HFF-Myc (cell line): ENCODE measurements at regions not wholly inside any gene's neighbourhood (a gene's known extent, or its start where the extent isn't known, plus 50 kb on each side); places are given as distances from the start of the nearest gene placed in this dataset.
"Not testable (repeated sequence)": the region's sequence is repeated elsewhere in the genome, so short reads cannot be mapped to it uniquely, and the experiment has no call there.

Experiments
- DNase-seq: peaks from one replicate; pipeline ENCODE4 v3.0.0-alpha.2; 2011; ENCODE audit warnings: low read depth; ENCODE audit errors: extremely low read depth
- H3K4me3 ChIP-seq: replicated peaks from 2 replicates; pipeline ENCODE4 v1.5.1; 2011; ENCODE audit warnings: low read depth, mild to moderate bottlenecking, control low read depth, low read length
- TF ChIP-seq, protein P1 (sequence below): IDR thresholded peaks from 2 replicates; pipeline ENCODE4 v1.5.1; 2012; ENCODE audit warnings: mild to moderate bottlenecking, low read depth, low read length, control low read depth; ENCODE audit errors: missing control alignments

GRCh38 chr10:77740396-77740795 is 102.8 kb upstream of the KCNMA1 start:
- not testable (repeated sequence) for H3K4me3 ChIP-seq, DNase-seq

DNA sequence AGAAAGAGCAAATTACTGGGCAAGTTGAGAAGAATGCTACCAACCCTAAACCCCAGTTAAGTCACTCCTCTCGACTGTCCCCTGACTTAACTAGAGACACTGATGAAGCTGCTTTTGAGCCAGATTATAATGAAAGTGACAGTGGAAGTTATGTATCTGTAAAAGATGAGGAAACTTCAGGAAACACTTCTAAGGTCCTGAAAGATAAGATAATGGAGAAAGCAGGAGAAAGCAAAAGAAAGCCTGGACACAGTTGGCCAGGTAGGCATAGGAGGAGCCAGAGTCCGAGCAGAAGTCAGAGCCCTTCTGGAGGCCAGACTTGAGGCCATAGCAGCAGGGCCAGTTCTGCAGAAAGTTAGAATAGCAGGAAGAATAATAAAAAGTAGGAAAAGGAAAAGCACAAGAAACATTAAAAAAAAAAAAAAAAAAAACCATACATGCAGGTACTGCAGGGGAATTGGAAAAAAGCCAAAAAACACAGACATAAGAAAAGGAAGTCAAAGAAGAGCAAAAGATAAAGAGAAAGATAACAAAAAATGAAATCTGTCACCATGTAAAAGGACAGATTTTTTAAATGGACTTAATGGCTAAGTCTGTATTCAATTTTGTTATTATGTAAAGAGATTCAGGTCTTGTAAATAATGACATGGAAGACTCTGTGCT is 101.0 kb upstream of the KCNMA1 start:
- TF ChIP-seq, protein P1, sequence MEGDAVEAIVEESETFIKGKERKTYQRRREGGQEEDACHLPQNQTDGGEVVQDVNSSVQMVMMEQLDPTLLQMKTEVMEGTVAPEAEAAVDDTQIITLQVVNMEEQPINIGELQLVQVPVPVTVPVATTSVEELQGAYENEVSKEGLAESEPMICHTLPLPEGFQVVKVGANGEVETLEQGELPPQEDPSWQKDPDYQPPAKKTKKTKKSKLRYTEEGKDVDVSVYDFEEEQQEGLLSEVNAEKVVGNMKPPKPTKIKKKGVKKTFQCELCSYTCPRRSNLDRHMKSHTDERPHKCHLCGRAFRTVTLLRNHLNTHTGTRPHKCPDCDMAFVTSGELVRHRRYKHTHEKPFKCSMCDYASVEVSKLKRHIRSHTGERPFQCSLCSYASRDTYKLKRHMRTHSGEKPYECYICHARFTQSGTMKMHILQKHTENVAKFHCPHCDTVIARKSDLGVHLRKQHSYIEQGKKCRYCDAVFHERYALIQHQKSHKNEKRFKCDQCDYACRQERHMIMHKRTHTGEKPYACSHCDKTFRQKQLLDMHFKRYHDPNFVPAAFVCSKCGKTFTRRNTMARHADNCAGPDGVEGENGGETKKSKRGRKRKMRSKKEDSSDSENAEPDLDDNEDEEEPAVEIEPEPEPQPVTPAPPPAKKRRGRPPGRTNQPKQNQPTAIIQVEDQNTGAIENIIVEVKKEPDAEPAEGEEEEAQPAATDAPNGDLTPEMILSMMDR, result no peak
- DNase-seq, result no peak
- no peak overlapping the region for H3K4me3 ChIP-seq

DNA sequence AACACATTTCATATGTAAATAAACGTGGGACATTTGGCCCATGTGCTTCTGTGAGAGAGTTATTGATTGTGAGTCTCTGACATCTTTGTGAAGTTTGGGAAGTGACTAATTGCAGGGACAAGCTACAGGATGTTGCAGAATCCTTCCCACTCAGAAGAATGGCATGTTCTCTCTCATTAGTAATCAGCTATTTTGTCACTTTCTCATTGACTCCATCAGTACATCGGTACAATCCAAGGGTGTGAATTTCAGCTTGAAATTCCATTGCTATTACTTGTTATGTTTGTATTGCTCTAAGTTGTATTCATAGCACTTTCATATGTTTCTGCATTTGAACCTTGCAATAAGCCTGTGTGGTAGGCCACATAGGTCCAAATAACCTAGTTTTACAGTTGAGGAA is 100.0 kb upstream of the KCNMA1 start:
- no peak overlapping the region for H3K4me3 ChIP-seq
- DNase-seq, result no peak
- TF ChIP-seq, protein P1, result no peak

- not testable (repeated sequence) for H3K4me3 ChIP-seq, DNase-seq
Observed at GRCh38 chr10:77735136-77735535, 97.5 kb upstream of the KCNMA1 start.

DNA sequence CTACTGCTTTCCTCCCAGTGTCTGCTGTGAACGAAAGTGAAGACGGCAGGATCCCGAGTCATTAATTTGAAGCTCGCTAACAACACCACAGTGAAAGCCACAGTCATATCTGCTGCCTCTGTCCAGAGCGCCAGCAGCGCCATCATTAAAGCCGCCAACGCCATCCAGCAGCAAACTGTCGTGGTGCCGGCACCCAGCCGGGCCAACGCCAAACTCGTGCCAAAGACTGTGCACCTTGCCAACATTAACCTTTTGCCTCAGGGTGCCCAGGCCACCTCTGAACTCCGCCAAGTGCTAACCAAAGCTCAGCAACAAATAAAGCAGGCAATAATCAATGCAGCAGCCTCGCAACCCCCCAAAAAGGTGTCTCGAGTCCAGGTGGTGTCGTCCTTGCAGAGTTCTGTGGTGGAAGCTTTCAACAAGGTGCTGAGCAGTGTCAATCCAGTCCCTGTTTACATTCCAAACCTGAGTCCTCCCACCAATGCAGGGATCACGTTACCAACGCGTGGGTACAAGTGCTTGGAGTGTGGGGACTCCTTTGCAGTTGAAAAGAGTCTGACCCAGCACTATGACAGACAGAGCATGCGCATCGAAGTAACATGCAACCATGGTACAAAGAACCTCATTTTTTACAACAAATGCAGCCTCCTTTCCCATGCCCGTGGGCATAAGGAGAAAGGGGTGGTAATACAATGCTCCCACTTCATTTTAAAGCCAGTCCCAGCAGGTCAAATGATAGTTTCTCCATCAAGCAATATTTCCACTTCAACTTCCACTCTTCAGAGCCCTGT is 94.8 kb upstream of the KCNMA1 start:
- TF ChIP-seq, protein P1, result no peak
- H3K4me3 ChIP-seq, result no peak overlapping the region
- DNase-seq, result no peak

DNA sequence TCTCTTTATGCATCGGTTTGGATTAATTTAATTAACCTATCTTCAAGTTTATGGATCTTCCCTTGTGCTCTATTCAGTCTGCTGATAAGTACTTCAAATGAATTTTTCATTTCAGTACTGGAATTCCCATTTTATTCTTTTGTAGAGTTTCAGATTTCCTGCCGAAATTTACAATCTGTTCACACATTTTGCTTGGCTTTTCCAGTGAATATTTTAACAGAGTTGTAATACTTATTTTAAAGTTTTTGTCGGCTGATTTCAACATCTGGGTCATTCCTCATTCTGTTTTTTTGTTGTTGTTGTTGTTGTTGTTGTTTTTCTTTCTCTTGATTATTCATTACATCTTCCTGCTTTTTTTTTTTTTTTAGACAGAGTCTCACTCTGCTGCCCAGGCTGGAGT is 89.9 kb upstream of the KCNMA1 start:
- TF ChIP-seq, protein P1, result no peak
- DNase-seq, result no peak
- no peak overlapping the region for H3K4me3 ChIP-seq

- TF ChIP-seq, protein P1, result no peak
- no peak for DNase-seq
- no peak overlapping the region for H3K4me3 ChIP-seq
Observed at GRCh38 chr10:77726732-77727131, 89.1 kb upstream of the KCNMA1 start.

- H3K4me3 ChIP-seq, result no peak overlapping the region
- DNase-seq, result no peak
- TF ChIP-seq, protein P1, result no peak
Observed at GRCh38 chr10:77726301-77726700, 88.7 kb upstream of the KCNMA1 start.
